Gastrocnemius medialis (tissue), 4 donors: ENCODE measurements at regions not wholly inside any gene's neighbourhood (a gene's known extent, or its start where the extent isn't known, plus 50 kb on each side); places are given as distances from the start of the nearest gene placed in this dataset.

Experiments
- ATAC-seq, 2 donors: fragments of 150-250 bp; one replicate each; pipeline ENCODE4 v1.9.1; 2016
- DNase-seq, 2 donors: peaks; one replicate each; pipeline ENCODE4 v3.0.0-alpha.2; 2019
- H3K27ac ChIP-seq, 4 donors: fragments of 200-600 bp; sonication (generic); 1 replicate in 1 of 4; 2 replicates in 3 of 4; pipeline ENCODE4 v1.5.1; 2016 to 2018; ENCODE audit warnings: mild to moderate bottlenecking in 2 of 4, moderate library complexity in 1 of 4
- H3K27me3 ChIP-seq, 3 donors: fragments of 200-600 bp; sonication (generic) in 2 of 3; 1 replicate in 1 of 3; 2 replicates in 2 of 3; pipeline versions ENCODE4 v1.5.1 to v1.6.0; 2016 to 2019; ENCODE audit warnings: mild to moderate bottlenecking in 1 of 3, moderate library complexity in 1 of 3
- H3K36me3 ChIP-seq, 2 donors: fragments of 200-600 bp; sonication (generic) in 1 of 2; one replicate each; pipeline ENCODE4 v1.5.1; 2017 to 2018
- H3K4me1 ChIP-seq, 2 donors: fragments of 200-600 bp; sonication (generic) in 1 of 2; one replicate each; pipeline ENCODE4 v1.5.1; 2016 to 2017; ENCODE audit warnings: mild to moderate bottlenecking in 2 of 2
- H3K4me3 ChIP-seq, 4 donors: fragments of 200-600 bp; sonication (generic) in 3 of 4; 1 replicate in 1 of 4; 2 replicates in 3 of 4; pipeline ENCODE4 v1.5.1; 2016 to 2019; ENCODE audit warnings: mild to moderate bottlenecking in 2 of 4
- H3K9me3 ChIP-seq, 3 donors: fragments of 200-600 bp; sonication (generic) in 2 of 3; 1 replicate in 1 of 3; 2 replicates in 2 of 3; pipeline ENCODE4 v1.5.1; 2016 to 2019
- POLR2A ChIP-seq, 2 donors: fragments of 450-650 bp; IDR thresholded peaks; one replicate each; pipeline ENCODE4 v1.6.1; 2017; ENCODE audit warnings: antibody characterized with exemption in 2 of 2, mild to moderate bottlenecking in 2 of 2, moderate library complexity in 2 of 2
- in situ Hi-C, 4 donors: fragments of 200-750 bp; cut with MboI; loops; one replicate each; pipeline versions ENCODE4 v1.15.0 to v1.8.0; 2017; ENCODE audit warnings: low sequenced_read_pairs in 4 of 4
- intact Hi-C: fragments of 100-400 bp; cut with DNase I; formaldehyde crosslinking; loops from one replicate; pipeline ENCODE4 v1.15.1; 2023; ENCODE audit warnings: low total_unique reads
- TF ChIP-seq, protein P1 (sequence below), 5 experiments: fragments of 450-650 bp in 3 of 5; fragments of 200-600 bp in 2 of 5; sonication (generic) in 2 of 5; IDR thresholded peaks in 4 of 5; conservative IDR thresholded peaks in 1 of 5; 1 replicate in 4 of 5; 2 replicates in 1 of 5; pipeline ENCODE4 v1.5.1; 2016 to 2019; ENCODE audit warnings: antibody characterized with exemption in 5 of 5, mild to moderate bottlenecking in 3 of 5, moderate library complexity in 3 of 5

GRCh38 chr18:24968238-24968775, 383.7 kb downstream of the ZNF521 start:
- in situ Hi-C loops (no loop called here), intact Hi-C loops (no loop called here)
- DNase-seq (no peak), ATAC-seq (no peak)
- no peak for TF ChIP-seq POLR2A (IDR thresholded peaks at IDR 0.05)
- TF ChIP-seq, protein P1, sequence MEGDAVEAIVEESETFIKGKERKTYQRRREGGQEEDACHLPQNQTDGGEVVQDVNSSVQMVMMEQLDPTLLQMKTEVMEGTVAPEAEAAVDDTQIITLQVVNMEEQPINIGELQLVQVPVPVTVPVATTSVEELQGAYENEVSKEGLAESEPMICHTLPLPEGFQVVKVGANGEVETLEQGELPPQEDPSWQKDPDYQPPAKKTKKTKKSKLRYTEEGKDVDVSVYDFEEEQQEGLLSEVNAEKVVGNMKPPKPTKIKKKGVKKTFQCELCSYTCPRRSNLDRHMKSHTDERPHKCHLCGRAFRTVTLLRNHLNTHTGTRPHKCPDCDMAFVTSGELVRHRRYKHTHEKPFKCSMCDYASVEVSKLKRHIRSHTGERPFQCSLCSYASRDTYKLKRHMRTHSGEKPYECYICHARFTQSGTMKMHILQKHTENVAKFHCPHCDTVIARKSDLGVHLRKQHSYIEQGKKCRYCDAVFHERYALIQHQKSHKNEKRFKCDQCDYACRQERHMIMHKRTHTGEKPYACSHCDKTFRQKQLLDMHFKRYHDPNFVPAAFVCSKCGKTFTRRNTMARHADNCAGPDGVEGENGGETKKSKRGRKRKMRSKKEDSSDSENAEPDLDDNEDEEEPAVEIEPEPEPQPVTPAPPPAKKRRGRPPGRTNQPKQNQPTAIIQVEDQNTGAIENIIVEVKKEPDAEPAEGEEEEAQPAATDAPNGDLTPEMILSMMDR (IDR thresholded peaks at IDR 0.05 in 4 of 5, conservative IDR thresholded peaks at IDR 0.05 in 1 of 5): no peak
- Histone ChIP-seq H3K27me3 (no peaks in the 10 kb centered on the region), H3K27ac (no peak overlapping the region), H3K36me3 (no peaks in the 10 kb centered on the region), H3K9me3 (no peaks in the 10 kb centered on the region), H3K4me3 (no peak overlapping the region), H3K4me1 (no peaks in the 10 kb centered on the region)

DNA sequence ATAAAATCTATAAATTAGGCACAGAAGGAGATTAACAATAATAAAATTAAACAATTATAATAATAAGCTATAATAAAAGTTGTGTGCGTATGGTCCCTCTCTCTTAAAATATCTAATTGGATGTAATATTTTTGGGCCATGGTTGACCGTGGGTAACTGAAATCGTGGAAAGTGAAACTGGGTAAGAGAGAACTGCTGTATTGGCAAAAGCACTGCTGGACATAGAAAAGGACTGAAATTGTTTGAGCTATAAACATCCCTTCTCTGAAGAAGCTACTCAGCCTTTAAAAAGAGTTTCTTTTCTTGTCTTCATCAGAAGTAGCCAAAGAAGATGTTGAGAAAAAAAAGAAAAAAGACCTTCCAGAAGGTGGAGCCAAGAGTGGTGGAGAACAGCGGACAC, 379.4 kb downstream of the ZNF521 start:
- Histone ChIP-seq H3K9me3 (no peaks in the 10 kb centered on the region), H3K36me3 (no peaks in the 10 kb centered on the region), H3K4me1 (no peaks in the 10 kb centered on the region), H3K27me3 (no peaks in the 10 kb centered on the region), H3K27ac (no peak overlapping the region), H3K4me3 (no peak overlapping the region)
- TF ChIP-seq, protein P1 (IDR thresholded peaks at IDR 0.05 in 4 of 5, conservative IDR thresholded peaks at IDR 0.05 in 1 of 5): no peak
- no peak for TF ChIP-seq POLR2A (IDR thresholded peaks at IDR 0.05)
- DNase-seq (no peak), ATAC-seq (no peak)
- in situ Hi-C loops: no loop called here
- intact Hi-C loops: no loop called here

DNA sequence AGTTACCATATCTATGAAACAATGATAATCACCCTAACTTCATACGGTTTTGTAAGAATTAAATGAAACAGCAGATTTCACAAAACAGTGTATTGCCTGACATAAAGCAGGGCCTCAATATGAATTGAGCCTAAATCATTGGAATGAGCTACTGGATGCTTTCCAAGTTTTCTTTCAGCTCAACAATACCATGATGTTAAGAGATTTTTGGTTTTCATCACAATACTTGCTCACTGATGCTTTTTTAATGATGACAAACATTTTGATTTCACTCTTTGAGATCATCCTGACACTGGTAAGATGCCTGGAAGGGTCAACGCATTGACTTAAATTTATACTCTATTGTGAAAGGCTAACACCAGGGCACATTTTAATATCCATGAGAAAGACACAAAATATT, 377.5 kb downstream of the ZNF521 start:
- TF ChIP-seq POLR2A (IDR thresholded peaks at IDR 0.05): no peak
- TF ChIP-seq, protein P1 (IDR thresholded peaks at IDR 0.05 in 4 of 5, conservative IDR thresholded peaks at IDR 0.05 in 1 of 5): no peak
- H3K27ac ChIP-seq: no peak overlapping the region
- no peaks in the 10 kb centered on the region for H3K4me1 ChIP-seq
- ATAC-seq (no peak), DNase-seq (no peak)
- H3K9me3 ChIP-seq: no peaks in the 10 kb centered on the region
- intact Hi-C loops: no loop called here
- no peaks in the 10 kb centered on the region for H3K36me3 ChIP-seq
- in situ Hi-C loops: no loop called here
- no peak overlapping the region for H3K4me3 ChIP-seq
- no peaks in the 10 kb centered on the region for H3K27me3 ChIP-seq

- DNase-seq: no peak
Measured at GRCh38 chr18:24975496-24976372, 376.2 kb downstream of the ZNF521 start.

More at GRCh38 chr18:24975496-24976372, 376.2 kb downstream of the ZNF521 start:
- H3K36me3 ChIP-seq: no peaks in the 10 kb centered on the region
- H3K27ac ChIP-seq: no peak overlapping the region
- no peaks in the 10 kb centered on the region for H3K4me1 ChIP-seq
- in situ Hi-C loops: loop anchor here in 1 of 4 donors (25.0 kb wide), 1 partner anchor 362 kb away; no protein-coding TSS in a partner anchor
- no peaks in the 10 kb centered on the region for H3K9me3 ChIP-seq
- H3K4me3 ChIP-seq: no peak overlapping the region
- H3K27me3 ChIP-seq: no peaks in the 10 kb centered on the region
- TF ChIP-seq, protein P1 (IDR thresholded peaks at IDR 0.05 in 4 of 5, conservative IDR thresholded peaks at IDR 0.05 in 1 of 5): no peak
- TF ChIP-seq POLR2A (IDR thresholded peaks at IDR 0.05): no peak
- intact Hi-C loops: no loop called here
- ATAC-seq: no peak
